SK-N-SH (cell line): ENCODE measurements at regions not wholly inside any gene's neighbourhood (a gene's known extent, or its start where the extent isn't known, plus 50 kb on each side); places are given as distances from the start of the nearest gene placed in this dataset.

Source experiments
- CTCF ChIP-seq: fragments of 200-600 bp; sonication (generic); IDR thresholded peaks from 2 replicates; pipeline ENCODE4 v1.6.1; 2017; ENCODE audit warnings: antibody characterized with exemption, mild to moderate bottlenecking, moderate library complexity
- FOXM1 ChIP-seq: IDR thresholded peaks from 2 replicates; pipeline ENCODE4 v1.4.0; 2012; ENCODE audit warnings: low read depth, mild to moderate bottlenecking
- TEAD4 ChIP-seq: IDR thresholded peaks from 2 replicates; pipeline ENCODE4 v1.4.0; 2012; ENCODE audit warnings: mild to moderate bottlenecking, borderline replicate concordance; ENCODE audit not compliant: insufficient read depth
- USF2 ChIP-seq: fragments of 150-350 bp; IDR thresholded peaks from 2 replicates; pipeline ENCODE4 v1.6.1; 2017; ENCODE audit warnings: antibody characterized with exemption, low read length, low read depth, borderline replicate concordance

- TF ChIP-seq CTCF, result no peak
- no peak for TF ChIP-seq FOXM1
- TF ChIP-seq TEAD4, result no peak
- no peak for TF ChIP-seq USF2
These were observed 66.7 kb upstream of the GATA2 start for GRCh38 chr3:128559486-128560225.
